H1 (cell line): ENCODE measurements at regions not wholly inside any gene's neighbourhood (a gene's known extent, or its start where the extent isn't known, plus 50 kb on each side); places are given as distances from the start of the nearest gene placed in this dataset.

Experiments
- CTCF ChIA-PET: fragments of 300-600 bp; sonication (Branson Sonifier 250); formaldehyde crosslinking; loops from one replicate; lab custom pipeline; 2021; ENCODE audit not compliant: partially characterized antibody; lab: Charles Lee
- POLR2A ChIA-PET: fragments of 300-600 bp; sonication (Branson Sonifier 250); formaldehyde crosslinking; loops from one replicate; lab custom pipeline; 2021; ENCODE audit warnings: inconsistent platforms; ENCODE audit not compliant: partially characterized antibody; lab: Charles Lee
- DNase-seq, 2 experiments: peaks; one replicate each; pipeline versions ENCODE4 v3.0.0 to v3.0.0-alpha.2; 2010 to 2022; ENCODE audit warnings: low spot score in 2 of 2, low read depth in 1 of 2, mixed read lengths in 1 of 2
- FAIRE-seq: peaks from 2 replicates; lab custom pipeline; 2011; peaks lifted over from hg19 to GRCh38; lab: Jason Lieb, UNC
- H2AFZ ChIP-seq: 2 replicates; pipeline ENCODE4 v1.8.1; 2012; ENCODE audit warnings: low read length, inconsistent platforms
- H2AK5ac ChIP-seq: 2 replicates; pipeline ENCODE4 v1.6.1; 2013; ENCODE audit warnings: low read depth, low read length
- H2BK120ac ChIP-seq: replicated peaks from 2 replicates; pipeline ENCODE3; 2013; ENCODE audit warnings: low read depth, low read length, inconsistent platforms
- H2BK12ac ChIP-seq: 2 replicates; pipeline ENCODE4 v1.6.1; 2013; ENCODE audit warnings: low read depth, low read length
- H2BK15ac ChIP-seq: 2 replicates; pipeline ENCODE4 v1.6.1; 2013; ENCODE audit warnings: low read length
- H2BK20ac ChIP-seq: 2 replicates; pipeline ENCODE4 v1.6.1; 2013; ENCODE audit warnings: low read length
- H2BK5ac ChIP-seq: 2 replicates; pipeline ENCODE4 v1.6.1; 2013; ENCODE audit warnings: low read depth, low read length
- H3K14ac ChIP-seq: 2 replicates; pipeline ENCODE4 v1.6.1; 2013; ENCODE audit warnings: inconsistent platforms; ENCODE audit not compliant: insufficient read length
- H3K18ac ChIP-seq: 2 replicates; pipeline ENCODE4 v1.6.1; 2013; ENCODE audit warnings: low read length; ENCODE audit errors: extremely low read depth
- H3K23ac ChIP-seq: 2 replicates; pipeline ENCODE4 v1.6.1; 2013; ENCODE audit warnings: inconsistent platforms; ENCODE audit not compliant: insufficient read length
- H3K23me2 ChIP-seq: 2 replicates; pipeline ENCODE4 v1.6.1; 2013; ENCODE audit warnings: low read depth, low read length
- H3K27ac ChIP-seq: 2 replicates; pipeline ENCODE4 v1.6.1; 2011; ENCODE audit warnings: low read depth, low read length, inconsistent platforms
- H3K27me3 ChIP-seq, 4 experiments: replicated peaks in 1 of 4; 1 replicate in 1 of 4; 2 replicates in 3 of 4; pipeline versions ENCODE4 v1.6.1 to v1.8.1; 2011 to 2013; ENCODE audit warnings: low read length in 3 of 4, mild to moderate bottlenecking in 3 of 4, inconsistent platforms in 2 of 4, mixed read lengths in 2 of 4, moderate library complexity in 1 of 4; ENCODE audit not compliant: control insufficient read depth in 3 of 4, insufficient read depth in 3 of 4; ENCODE audit errors: extremely low read depth in 1 of 4
- H3K36me3 ChIP-seq, 4 experiments: 2 replicates each; pipeline versions ENCODE4 v1.6.1 to v1.8.1; 2011 to 2013; ENCODE audit warnings: mild to moderate bottlenecking in 4 of 4, low read length in 3 of 4, moderate library complexity in 2 of 4, control low read depth in 1 of 4, inconsistent platforms in 1 of 4; ENCODE audit not compliant: insufficient read depth in 4 of 4, control insufficient read depth in 2 of 4
- H3K4ac ChIP-seq: replicated peaks from 2 replicates; pipeline ENCODE3; 2013; ENCODE audit warnings: low read length, low read depth, mixed read lengths, inconsistent platforms; ENCODE audit not compliant: insufficient read length
- H3K4me1 ChIP-seq, 4 experiments: replicated peaks in 1 of 4; 1 replicate in 1 of 4; 2 replicates in 3 of 4; pipeline versions ENCODE4 v1.6.1 to v1.8.1; 2011 to 2013; ENCODE audit warnings: low read length in 3 of 4, inconsistent platforms in 2 of 4, mixed read lengths in 1 of 4; ENCODE audit not compliant: insufficient read depth in 4 of 4, control insufficient read depth in 3 of 4
- H3K4me2 ChIP-seq, 2 experiments: 2 replicates each; pipeline versions ENCODE4 v1.6.1 to v1.8.1; 2011 to 2013; ENCODE audit warnings: low read depth in 2 of 2, low read length in 2 of 2, control low read depth in 1 of 2, inconsistent platforms in 1 of 2, mild to moderate bottlenecking in 1 of 2; ENCODE audit not compliant: insufficient read depth in 1 of 2
- H3K4me3 ChIP-seq, 4 experiments: fragments of 200-600, 300-600 bp in 1 of 4; sonication (generic), shearing (Covaris generic), sonication (Bioruptor Twin) in 1 of 4; 2 replicates each; pipeline versions ENCODE4 v1.5.1 to v1.8.1; 2011 to 2016; ENCODE audit warnings: low read length in 4 of 4, low read depth in 3 of 4, control low read depth in 2 of 4, inconsistent platforms in 2 of 4, mild to moderate bottlenecking in 2 of 4, mixed read lengths in 1 of 4, moderate library complexity in 1 of 4; ENCODE audit not compliant: insufficient read depth in 2 of 4; ENCODE audit errors: extremely low read depth in 1 of 4
- H3K56ac ChIP-seq: replicated peaks from 2 replicates; pipeline ENCODE3; 2013; ENCODE audit warnings: low read depth, mild to moderate bottlenecking, mixed read lengths, low read length, inconsistent platforms; ENCODE audit not compliant: insufficient read length
- H3K79me1 ChIP-seq: 2 replicates; pipeline ENCODE4 v1.6.1; 2013; ENCODE audit warnings: low read depth, low read length, control low read depth
- H3K79me2 ChIP-seq, 2 experiments: 2 replicates each; pipeline versions ENCODE4 v1.6.1 to v1.8.1; 2012 to 2013; ENCODE audit warnings: low read length in 2 of 2, mild to moderate bottlenecking in 2 of 2, inconsistent platforms in 1 of 2; ENCODE audit not compliant: insufficient read depth in 2 of 2, control insufficient read depth in 1 of 2
- H3K9ac ChIP-seq, 4 experiments: replicated peaks in 1 of 4; 1 replicate in 1 of 4; 2 replicates in 3 of 4; pipeline versions ENCODE4 v1.6.1 to v1.8.1; 2011 to 2013; ENCODE audit warnings: low read depth in 3 of 4, low read length in 3 of 4, control low read depth in 2 of 4, mild to moderate bottlenecking in 2 of 4, moderate library complexity in 2 of 4, inconsistent platforms in 1 of 4; ENCODE audit errors: extremely low read depth in 1 of 4
- H3K9me3 ChIP-seq, 2 experiments: 2 replicates each; pipeline versions ENCODE4 v1.6.1 to v1.8.1; 2012 to 2013; ENCODE audit warnings: mild to moderate bottlenecking in 2 of 2, moderate library complexity in 2 of 2, control low read depth in 1 of 2, inconsistent platforms in 1 of 2, low read depth in 1 of 2, low read length in 1 of 2, mixed read lengths in 1 of 2; ENCODE audit not compliant: insufficient read depth in 2 of 2
- H4K20me1 ChIP-seq, 2 experiments: replicated peaks in 1 of 2; 2 replicates each; pipeline versions ENCODE3 to v1.8.1; 2011 to 2013; ENCODE audit warnings: inconsistent platforms in 2 of 2, low read length in 2 of 2, mild to moderate bottlenecking in 1 of 2; ENCODE audit not compliant: insufficient read depth in 2 of 2, control insufficient read depth in 1 of 2
- H4K5ac ChIP-seq: 2 replicates; pipeline ENCODE4 v1.6.1; 2013; ENCODE audit warnings: low read length, low read depth, mixed read lengths, inconsistent platforms; ENCODE audit not compliant: insufficient read length
- H4K8ac ChIP-seq: 2 replicates; pipeline ENCODE4 v1.8.0; 2013; ENCODE audit warnings: mild to moderate bottlenecking, moderate library complexity, low read length, inconsistent platforms; ENCODE audit not compliant: insufficient read depth; ENCODE audit errors: extremely low read depth
- H4K91ac ChIP-seq: replicated peaks from 2 replicates; pipeline ENCODE3; 2013; ENCODE audit warnings: low read length, mixed read lengths, inconsistent platforms; ENCODE audit not compliant: insufficient read length
- CREB1 ChIP-seq: IDR thresholded peaks from 2 replicates; pipeline ENCODE4 v1.6.1; 2012; ENCODE audit warnings: inconsistent platforms
- GABPA ChIP-seq: IDR thresholded peaks from 2 replicates; pipeline ENCODE4 v1.6.1; 2011; ENCODE audit warnings: mild to moderate bottlenecking, low read length, moderate library complexity, borderline replicate concordance; ENCODE audit not compliant: insufficient read depth
- JUN ChIP-seq: IDR thresholded peaks from 2 replicates; pipeline ENCODE4 v1.6.1; 2011; ENCODE audit warnings: low read depth, mild to moderate bottlenecking, improper control_type of control experiment, low read length
- NRF1 ChIP-seq: IDR thresholded peaks from 2 replicates; pipeline ENCODE4 v1.6.1; 2011; ENCODE audit warnings: mild to moderate bottlenecking, low read depth, low read length, improper control_type of control experiment
- ZNF274 ChIP-seq: IDR thresholded peaks from 2 replicates; pipeline ENCODE4 v1.7.0; 2012; ENCODE audit warnings: low read length, borderline replicate concordance; ENCODE audit errors: extremely low read depth
- WGBS, 2 experiments: shearing (Covaris generic) in 1 of 2; methylation state at CpG; one replicate each; pipeline versions ENCODE4 v1.1.6 to v1.1.7; 2013 to 2015; ENCODE audit warnings: low lambda C conversion rate in 2 of 2, mixed read lengths in 2 of 2, inconsistent platforms in 1 of 2, low coverage in 1 of 2, missing lambda C conversion rate in 1 of 2; ENCODE audit not compliant: insufficient replicate concordance in 2 of 2, insufficient coverage in 1 of 2, insufficient read length in 1 of 2; ENCODE audit errors: extremely low coverage in 1 of 2, missing lambda C conversion rate in 1 of 2; 5-methylcytosine and 5-hydroxymethylcytosine counted together

- Histone ChIP-seq H4K91ac (no peak overlapping the region), H3K4me3 (no peak overlapping the region), H3K4me2 (no peak overlapping the region), H3K4ac (no peak overlapping the region), H2AFZ (no peak overlapping the region), H3K27me3 (no peaks in the 10 kb centered on the region), H3K4me1 (no peaks in the 10 kb centered on the region), H3K79me2 (no peaks in the 10 kb centered on the region), H2AK5ac (no peak overlapping the region), H3K56ac (no peak overlapping the region), H3K9ac (no peak overlapping the region), H3K9me3 (no peaks in the 10 kb centered on the region; a peak in 1 of 4 replicates), H2BK5ac (no peak overlapping the region), H3K18ac (no peak overlapping the region), H3K23ac (no peak overlapping the region), H4K5ac (no peak overlapping the region), H2BK120ac (no peak overlapping the region), H3K79me1 (no peaks in the 10 kb centered on the region), H2BK15ac (no peak overlapping the region), H3K27ac (no peak overlapping the region), H2BK12ac (no peak overlapping the region), H3K36me3 (0 out of 8 replicates have a peak, but pooled peaks cover 0 to 3% (median 0%) of the 10 kb centered on the region in 4 experiments), H4K8ac (no peak overlapping the region), H3K14ac (no peak overlapping the region), H4K20me1 (no peaks in the 10 kb centered on the region), H3K23me2 (no peaks in the 10 kb centered on the region), H2BK20ac (no peak overlapping the region)
- DNase-seq: no peak
- FAIRE-seq: no peak
- POLR2A ChIA-PET: no interaction called here
- WGBS, 2 experiments: 89% methylated on average over 6 of the region's 6 CpGs; no CpG with 5 or more reads in 1 of the 2 experiments
- TF ChIP-seq ZNF274 (no peak), JUN (no peak), NRF1 (no peak), GABPA (no peak), CREB1 (no peak)
- CTCF ChIA-PET: no interaction called here
Observed at GRCh38 chr2:41040782-41041520, 589.1 kb upstream of the SLC8A1 start.
